ENCODE measurements at regions not wholly inside any gene's neighbourhood (a gene's known extent, or its start where the extent isn't known, plus 50 kb on each side); places are given as distances from the start of the nearest gene placed in this dataset.

DNA sequence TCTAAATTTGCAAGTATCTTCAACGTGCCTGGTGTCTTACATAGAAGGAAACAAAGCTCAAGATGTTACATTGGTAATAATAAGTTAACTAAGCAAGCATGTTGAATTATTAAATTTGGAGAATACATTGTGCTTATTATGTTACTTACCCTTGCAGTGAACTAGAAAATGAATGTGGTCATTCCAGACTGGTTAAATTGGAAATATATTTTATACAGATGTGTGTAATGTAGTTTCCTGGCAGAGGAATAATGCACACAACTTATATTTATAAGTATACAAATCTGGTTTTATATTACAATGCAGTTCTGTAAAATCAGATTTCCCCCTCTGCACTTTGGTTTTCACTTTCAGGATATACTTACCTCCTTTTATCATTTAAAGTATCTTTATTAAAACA lies 159.9 kb upstream of the SLIT2 start:
- DNase-seq (ENCODE audit: low read depth): no peak
- TF ChIP-seq, protein P1, sequence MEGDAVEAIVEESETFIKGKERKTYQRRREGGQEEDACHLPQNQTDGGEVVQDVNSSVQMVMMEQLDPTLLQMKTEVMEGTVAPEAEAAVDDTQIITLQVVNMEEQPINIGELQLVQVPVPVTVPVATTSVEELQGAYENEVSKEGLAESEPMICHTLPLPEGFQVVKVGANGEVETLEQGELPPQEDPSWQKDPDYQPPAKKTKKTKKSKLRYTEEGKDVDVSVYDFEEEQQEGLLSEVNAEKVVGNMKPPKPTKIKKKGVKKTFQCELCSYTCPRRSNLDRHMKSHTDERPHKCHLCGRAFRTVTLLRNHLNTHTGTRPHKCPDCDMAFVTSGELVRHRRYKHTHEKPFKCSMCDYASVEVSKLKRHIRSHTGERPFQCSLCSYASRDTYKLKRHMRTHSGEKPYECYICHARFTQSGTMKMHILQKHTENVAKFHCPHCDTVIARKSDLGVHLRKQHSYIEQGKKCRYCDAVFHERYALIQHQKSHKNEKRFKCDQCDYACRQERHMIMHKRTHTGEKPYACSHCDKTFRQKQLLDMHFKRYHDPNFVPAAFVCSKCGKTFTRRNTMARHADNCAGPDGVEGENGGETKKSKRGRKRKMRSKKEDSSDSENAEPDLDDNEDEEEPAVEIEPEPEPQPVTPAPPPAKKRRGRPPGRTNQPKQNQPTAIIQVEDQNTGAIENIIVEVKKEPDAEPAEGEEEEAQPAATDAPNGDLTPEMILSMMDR (conservative IDR thresholded peaks at IDR 0.05; ENCODE audit: low read length): no peak
- no peak overlapping the region for H3K4me3 ChIP-seq (ENCODE audit: low read length)

DNA sequence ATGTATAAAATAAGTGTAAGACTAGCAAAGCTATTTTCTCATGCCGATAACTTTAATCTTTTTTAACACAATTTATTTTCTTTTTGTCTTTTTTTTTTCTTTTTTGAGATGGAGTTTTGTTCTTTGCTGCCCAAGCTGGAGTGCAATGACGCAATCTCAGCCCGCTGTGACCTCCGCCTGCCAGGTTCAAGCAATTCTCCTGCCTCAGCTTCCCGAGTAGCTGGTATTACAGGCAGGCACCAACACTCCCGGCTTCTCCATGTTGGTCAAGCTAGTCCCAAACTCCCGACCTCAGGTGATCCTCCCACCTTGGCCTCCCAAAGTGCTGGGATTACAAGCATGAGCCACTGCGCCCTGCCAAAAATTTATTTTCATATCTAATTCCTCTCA lies 164.2 kb upstream of the SLIT2 start:
- no peak for DNase-seq (ENCODE audit: low read depth)
- TF ChIP-seq, protein P1 (conservative IDR thresholded peaks at IDR 0.05; ENCODE audit: low read length): no peak
- no peak overlapping the region for H3K4me3 ChIP-seq (ENCODE audit: low read length)

DNA sequence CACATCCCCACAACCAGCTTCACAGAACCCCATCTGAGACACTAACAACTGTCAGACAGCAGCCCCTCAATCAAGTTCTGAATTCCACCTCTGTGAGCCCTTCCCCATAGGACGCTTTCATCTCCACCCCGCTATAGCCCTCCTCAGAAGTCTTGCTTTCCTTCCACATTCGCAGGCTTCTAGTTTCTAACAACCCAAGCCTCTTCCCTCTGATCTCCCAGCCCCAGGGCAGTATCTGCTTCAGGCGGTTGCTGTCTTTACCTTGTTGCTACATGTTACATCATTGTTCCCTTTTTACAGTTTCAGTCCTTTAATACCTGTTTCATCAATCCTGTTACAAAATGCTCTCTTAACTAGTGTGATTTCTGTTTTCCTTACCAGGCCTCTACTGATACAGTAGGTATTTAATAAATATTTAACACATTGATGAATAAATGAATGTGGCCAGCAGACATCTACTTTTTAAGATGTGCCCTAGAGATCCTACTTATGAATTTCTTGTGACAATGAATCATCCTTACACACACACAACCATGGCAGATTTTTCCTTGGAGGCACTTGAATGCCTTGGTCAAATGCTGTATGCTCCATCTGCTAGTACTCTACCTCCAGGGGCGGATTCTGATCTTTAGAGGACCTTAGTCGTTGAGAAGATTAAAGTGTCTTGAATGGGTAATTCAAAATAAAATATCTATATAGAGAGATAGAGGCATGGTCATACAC lies 164.7 kb upstream of the SLIT2 start:
- TF ChIP-seq, protein P1 (conservative IDR thresholded peaks at IDR 0.05; ENCODE audit: low read length): no peak
- peak; percentile 45 for DNase-seq (ENCODE audit: low read depth)

DNA sequence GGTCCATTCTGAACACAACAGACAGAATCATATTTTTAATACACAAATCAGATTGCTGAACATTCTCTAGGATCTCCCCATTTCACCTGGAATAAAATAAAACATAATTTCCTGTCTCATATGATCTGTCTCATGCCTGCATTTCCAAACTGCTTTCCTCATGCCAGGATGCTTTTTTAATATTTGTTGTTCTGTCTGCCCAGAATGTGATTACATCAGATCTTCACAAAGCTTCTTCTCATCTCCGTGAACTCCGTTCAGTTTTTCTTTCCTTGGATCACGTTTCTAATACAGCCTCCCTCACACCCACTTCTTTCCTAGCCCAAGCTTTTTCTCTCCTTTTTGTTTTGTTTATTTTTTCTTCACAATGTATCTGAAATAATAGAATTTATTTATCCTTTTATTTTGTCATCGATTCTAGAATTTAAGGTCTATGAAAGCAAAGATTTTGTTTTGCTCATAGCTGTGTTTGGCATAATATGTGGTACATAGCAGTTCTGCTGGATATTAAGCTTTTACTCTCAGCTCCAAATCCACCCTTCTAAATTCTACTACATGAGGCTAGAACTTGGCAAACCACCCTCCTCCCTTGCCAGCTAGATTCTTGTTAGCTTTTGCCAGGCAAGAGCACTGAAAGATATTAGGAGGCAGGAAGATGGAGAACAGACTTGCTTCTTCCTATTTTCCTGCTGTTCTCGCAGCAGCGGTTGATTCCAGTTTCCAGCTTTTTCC lies 165.5 kb upstream of the SLIT2 start:
- H3K4me3 ChIP-seq (ENCODE audit: low read length): no peak overlapping the region
- TF ChIP-seq, protein P1 (conservative IDR thresholded peaks at IDR 0.05; ENCODE audit: low read length): no peak
- DNase-seq (ENCODE audit: low read depth): peak; percentile 55

More for the DNA sequence above, 164.7 kb upstream of the SLIT2 start:
- no peak overlapping the region for H3K4me3 ChIP-seq (ENCODE audit: low read length)

DNA sequence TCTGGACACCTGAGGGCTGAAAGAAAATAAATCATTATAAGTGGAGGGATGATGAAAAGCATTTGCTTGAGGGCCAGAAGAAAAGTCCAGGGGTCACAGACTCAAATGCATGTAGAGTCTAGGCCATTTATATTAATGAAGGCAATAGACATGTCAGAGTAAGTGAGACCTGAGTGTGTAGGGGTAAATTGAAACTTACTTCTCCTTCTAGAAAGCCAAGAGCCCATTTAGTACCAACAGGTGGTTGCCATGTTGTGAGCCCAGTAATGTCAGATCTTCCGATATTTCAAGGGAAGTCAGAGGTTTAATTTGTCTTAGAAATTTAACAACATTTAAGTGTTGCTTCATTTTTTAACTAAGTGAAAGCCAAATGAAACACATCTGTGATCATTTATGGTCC lies 166.1 kb upstream of the SLIT2 start:
- H3K4me3 ChIP-seq (ENCODE audit: low read length): no peak overlapping the region
- TF ChIP-seq, protein P1 (conservative IDR thresholded peaks at IDR 0.05; ENCODE audit: low read length): no peak
- DNase-seq (ENCODE audit: low read depth): no peak

GRCh38 chr4:20085156-20085555 lies 166.5 kb upstream of the SLIT2 start:
- TF ChIP-seq, protein P1 (conservative IDR thresholded peaks at IDR 0.05; ENCODE audit: low read length): no peak
- no peak for DNase-seq (ENCODE audit: low read depth)
- no peak overlapping the region for H3K4me3 ChIP-seq (ENCODE audit: low read length)

DNA sequence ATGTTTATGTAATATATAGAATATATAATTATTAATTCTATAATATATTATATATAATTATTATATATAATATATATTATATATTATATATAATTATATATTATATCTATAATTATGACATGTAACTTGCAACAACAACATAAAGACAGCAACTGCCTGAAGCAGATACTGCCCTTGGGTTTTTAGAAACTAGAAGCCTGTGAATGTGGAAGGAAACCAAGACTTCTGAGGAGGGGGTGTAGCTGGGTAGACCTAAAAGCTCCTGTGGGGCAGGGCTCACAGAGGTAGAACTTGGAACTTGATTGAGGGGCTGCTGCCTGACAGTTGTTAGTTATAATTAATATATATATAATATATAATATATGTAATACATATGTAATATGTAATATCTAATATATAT lies 167.2 kb upstream of the SLIT2 start:
- no peak overlapping the region for H3K4me3 ChIP-seq (ENCODE audit: low read length)
- TF ChIP-seq, protein P1 (conservative IDR thresholded peaks at IDR 0.05; ENCODE audit: low read length): no peak
- no peak for DNase-seq (ENCODE audit: low read depth)
